C4-2B (cell line): ENCODE measurements at regions not wholly inside any gene's neighbourhood (a gene's known extent, or its start where the extent isn't known, plus 50 kb on each side); places are given as distances from the start of the nearest gene placed in this dataset.

ENCODE experiments used
- ZFX ChIP-seq: fragments of 450-650 bp; IDR thresholded peaks from 2 replicates; pipeline ENCODE4 v1.6.1; 2017
- TF ChIP-seq, protein P1 (sequence below): fragments of 450-650 bp; conservative IDR thresholded peaks from 2 replicates; pipeline ENCODE4 v1.5.1; 2017; ENCODE audit warnings: mild to moderate bottlenecking

GRCh38 chr7:124397134-124397533 is 364.3 kb upstream of the TMEM229A start:
- TF ChIP-seq, protein P1, sequence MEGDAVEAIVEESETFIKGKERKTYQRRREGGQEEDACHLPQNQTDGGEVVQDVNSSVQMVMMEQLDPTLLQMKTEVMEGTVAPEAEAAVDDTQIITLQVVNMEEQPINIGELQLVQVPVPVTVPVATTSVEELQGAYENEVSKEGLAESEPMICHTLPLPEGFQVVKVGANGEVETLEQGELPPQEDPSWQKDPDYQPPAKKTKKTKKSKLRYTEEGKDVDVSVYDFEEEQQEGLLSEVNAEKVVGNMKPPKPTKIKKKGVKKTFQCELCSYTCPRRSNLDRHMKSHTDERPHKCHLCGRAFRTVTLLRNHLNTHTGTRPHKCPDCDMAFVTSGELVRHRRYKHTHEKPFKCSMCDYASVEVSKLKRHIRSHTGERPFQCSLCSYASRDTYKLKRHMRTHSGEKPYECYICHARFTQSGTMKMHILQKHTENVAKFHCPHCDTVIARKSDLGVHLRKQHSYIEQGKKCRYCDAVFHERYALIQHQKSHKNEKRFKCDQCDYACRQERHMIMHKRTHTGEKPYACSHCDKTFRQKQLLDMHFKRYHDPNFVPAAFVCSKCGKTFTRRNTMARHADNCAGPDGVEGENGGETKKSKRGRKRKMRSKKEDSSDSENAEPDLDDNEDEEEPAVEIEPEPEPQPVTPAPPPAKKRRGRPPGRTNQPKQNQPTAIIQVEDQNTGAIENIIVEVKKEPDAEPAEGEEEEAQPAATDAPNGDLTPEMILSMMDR = no peak
- no peak for TF ChIP-seq ZFX
